ENCODE measurements at regions not wholly inside any gene's neighbourhood (a gene's known extent, or its start where the extent isn't known, plus 50 kb on each side); places are given as distances from the start of the nearest gene placed in this dataset.

DNA sequence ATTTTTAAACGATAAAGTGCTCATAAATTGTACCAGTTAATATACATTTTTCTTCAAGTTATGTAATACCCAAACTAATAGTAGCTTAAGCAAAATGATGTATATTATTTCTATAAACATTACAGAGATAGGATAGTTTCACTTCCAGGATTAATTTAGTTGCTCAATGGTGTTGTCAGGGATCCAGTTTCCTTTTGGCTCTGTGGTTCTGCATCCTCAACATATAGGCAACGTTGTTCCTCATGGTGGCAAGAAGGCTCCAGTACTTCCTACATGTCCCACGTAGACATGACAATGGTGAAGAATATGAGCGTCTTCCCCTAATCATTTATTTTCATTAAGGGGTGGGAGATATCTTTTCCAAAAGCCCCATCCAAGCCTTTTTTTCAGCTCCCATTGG is 60.7 kb upstream of the DCD start (continued):
- no peak for TF ChIP-seq BACH1 (IDR thresholded peaks at IDR 0.05; ENCODE audit: low read length)
- no peak for TF ChIP-seq JUN (IDR thresholded peaks at IDR 0.05; ENCODE audit: low read depth, low read length)
- TF ChIP-seq, protein P1, sequence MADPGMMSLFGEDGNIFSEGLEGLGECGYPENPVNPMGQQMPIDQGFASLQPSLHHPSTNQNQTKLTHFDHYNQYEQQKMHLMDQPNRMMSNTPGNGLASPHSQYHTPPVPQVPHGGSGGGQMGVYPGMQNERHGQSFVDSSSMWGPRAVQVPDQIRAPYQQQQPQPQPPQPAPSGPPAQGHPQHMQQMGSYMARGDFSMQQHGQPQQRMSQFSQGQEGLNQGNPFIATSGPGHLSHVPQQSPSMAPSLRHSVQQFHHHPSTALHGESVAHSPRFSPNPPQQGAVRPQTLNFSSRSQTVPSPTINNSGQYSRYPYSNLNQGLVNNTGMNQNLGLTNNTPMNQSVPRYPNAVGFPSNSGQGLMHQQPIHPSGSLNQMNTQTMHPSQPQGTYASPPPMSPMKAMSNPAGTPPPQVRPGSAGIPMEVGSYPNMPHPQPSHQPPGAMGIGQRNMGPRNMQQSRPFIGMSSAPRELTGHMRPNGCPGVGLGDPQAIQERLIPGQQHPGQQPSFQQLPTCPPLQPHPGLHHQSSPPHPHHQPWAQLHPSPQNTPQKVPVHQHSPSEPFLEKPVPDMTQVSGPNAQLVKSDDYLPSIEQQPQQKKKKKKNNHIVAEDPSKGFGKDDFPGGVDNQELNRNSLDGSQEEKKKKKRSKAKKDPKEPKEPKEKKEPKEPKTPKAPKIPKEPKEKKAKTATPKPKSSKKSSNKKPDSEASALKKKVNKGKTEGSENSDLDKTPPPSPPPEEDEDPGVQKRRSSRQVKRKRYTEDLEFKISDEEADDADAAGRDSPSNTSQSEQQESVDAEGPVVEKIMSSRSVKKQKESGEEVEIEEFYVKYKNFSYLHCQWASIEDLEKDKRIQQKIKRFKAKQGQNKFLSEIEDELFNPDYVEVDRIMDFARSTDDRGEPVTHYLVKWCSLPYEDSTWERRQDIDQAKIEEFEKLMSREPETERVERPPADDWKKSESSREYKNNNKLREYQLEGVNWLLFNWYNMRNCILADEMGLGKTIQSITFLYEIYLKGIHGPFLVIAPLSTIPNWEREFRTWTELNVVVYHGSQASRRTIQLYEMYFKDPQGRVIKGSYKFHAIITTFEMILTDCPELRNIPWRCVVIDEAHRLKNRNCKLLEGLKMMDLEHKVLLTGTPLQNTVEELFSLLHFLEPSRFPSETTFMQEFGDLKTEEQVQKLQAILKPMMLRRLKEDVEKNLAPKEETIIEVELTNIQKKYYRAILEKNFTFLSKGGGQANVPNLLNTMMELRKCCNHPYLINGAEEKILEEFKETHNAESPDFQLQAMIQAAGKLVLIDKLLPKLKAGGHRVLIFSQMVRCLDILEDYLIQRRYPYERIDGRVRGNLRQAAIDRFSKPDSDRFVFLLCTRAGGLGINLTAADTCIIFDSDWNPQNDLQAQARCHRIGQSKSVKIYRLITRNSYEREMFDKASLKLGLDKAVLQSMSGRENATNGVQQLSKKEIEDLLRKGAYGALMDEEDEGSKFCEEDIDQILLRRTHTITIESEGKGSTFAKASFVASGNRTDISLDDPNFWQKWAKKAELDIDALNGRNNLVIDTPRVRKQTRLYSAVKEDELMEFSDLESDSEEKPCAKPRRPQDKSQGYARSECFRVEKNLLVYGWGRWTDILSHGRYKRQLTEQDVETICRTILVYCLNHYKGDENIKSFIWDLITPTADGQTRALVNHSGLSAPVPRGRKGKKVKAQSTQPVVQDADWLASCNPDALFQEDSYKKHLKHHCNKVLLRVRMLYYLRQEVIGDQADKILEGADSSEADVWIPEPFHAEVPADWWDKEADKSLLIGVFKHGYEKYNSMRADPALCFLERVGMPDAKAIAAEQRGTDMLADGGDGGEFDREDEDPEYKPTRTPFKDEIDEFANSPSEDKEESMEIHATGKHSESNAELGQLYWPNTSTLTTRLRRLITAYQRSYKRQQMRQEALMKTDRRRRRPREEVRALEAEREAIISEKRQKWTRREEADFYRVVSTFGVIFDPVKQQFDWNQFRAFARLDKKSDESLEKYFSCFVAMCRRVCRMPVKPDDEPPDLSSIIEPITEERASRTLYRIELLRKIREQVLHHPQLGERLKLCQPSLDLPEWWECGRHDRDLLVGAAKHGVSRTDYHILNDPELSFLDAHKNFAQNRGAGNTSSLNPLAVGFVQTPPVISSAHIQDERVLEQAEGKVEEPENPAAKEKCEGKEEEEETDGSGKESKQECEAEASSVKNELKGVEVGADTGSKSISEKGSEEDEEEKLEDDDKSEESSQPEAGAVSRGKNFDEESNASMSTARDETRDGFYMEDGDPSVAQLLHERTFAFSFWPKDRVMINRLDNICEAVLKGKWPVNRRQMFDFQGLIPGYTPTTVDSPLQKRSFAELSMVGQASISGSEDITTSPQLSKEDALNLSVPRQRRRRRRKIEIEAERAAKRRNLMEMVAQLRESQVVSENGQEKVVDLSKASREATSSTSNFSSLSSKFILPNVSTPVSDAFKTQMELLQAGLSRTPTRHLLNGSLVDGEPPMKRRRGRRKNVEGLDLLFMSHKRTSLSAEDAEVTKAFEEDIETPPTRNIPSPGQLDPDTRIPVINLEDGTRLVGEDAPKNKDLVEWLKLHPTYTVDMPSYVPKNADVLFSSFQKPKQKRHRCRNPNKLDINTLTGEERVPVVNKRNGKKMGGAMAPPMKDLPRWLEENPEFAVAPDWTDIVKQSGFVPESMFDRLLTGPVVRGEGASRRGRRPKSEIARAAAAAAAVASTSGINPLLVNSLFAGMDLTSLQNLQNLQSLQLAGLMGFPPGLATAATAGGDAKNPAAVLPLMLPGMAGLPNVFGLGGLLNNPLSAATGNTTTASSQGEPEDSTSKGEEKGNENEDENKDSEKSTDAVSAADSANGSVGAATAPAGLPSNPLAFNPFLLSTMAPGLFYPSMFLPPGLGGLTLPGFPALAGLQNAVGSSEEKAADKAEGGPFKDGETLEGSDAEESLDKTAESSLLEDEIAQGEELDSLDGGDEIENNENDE (IDR thresholded peaks at IDR 0.05; ENCODE audit: insufficient replicate concordance, low read length): no peak
- TF ChIP-seq SRF (IDR thresholded peaks at IDR 0.05; ENCODE audit: low read depth, low read length): no peak
- no peak for TF ChIP-seq CEBPB (IDR thresholded peaks at IDR 0.05; ENCODE audit: low read depth, low read length)
- no peak for TF ChIP-seq TAF1 (IDR thresholded peaks at IDR 0.05; ENCODE audit: low read depth, low read length)
- TF ChIP-seq HDAC2 (IDR thresholded peaks at IDR 0.05; ENCODE audit: borderline replicate concordance in 1 of 2, low read depth in 2 of 2, low read length in 2 of 2): no peak
